DOHH2 (cell line): ENCODE measurements at regions not wholly inside any gene's neighbourhood (a gene's known extent, or its start where the extent isn't known, plus 50 kb on each side); places are given as distances from the start of the nearest gene placed in this dataset.

ENCODE experiments used
- H3F3A ChIP-seq: fragments of 200-600 bp; sonication (generic), shearing (Covaris generic); 2 replicates; pipeline ENCODE4 v1.6.0; 2016; ENCODE audit warnings: antibody characterized with exemption, mild to moderate bottlenecking; ENCODE audit not compliant: control insufficient read depth, insufficient read depth
- H3K27ac ChIP-seq: fragments of 200-600 bp; sonication (generic); 2 replicates; pipeline ENCODE4 v1.5.1; 2014; ENCODE audit warnings: low read depth, mild to moderate bottlenecking, low read length, moderate library complexity
- H3K27me3 ChIP-seq: fragments of 200-600 bp; sonication (generic); 2 replicates; pipeline ENCODE4 v1.6.1; 2014; ENCODE audit warnings: mild to moderate bottlenecking, low read length, mixed read lengths; ENCODE audit not compliant: control insufficient read depth
- H3K36me3 ChIP-seq: fragments of 200-600 bp; sonication (generic); 2 replicates; pipeline ENCODE4 v1.6.1; 2014; ENCODE audit warnings: mild to moderate bottlenecking, low read length, moderate library complexity, mixed read lengths; ENCODE audit not compliant: control insufficient read depth
- H3K4me1 ChIP-seq: fragments of 200-600 bp; sonication (generic); 2 replicates; pipeline ENCODE4 v1.6.1; 2014; ENCODE audit warnings: mild to moderate bottlenecking, low read length, mixed read lengths; ENCODE audit not compliant: control insufficient read depth
- H3K4me2 ChIP-seq: fragments of 200-600 bp; sonication (generic); 2 replicates; pipeline ENCODE4 v1.6.0; 2014; ENCODE audit warnings: mild to moderate bottlenecking, low read length, moderate library complexity
- H3K4me3 ChIP-seq: fragments of 200-600 bp; sonication (generic); 2 replicates; pipeline ENCODE4 v1.5.1; 2014; ENCODE audit warnings: mild to moderate bottlenecking, low read length, mixed read lengths
- H3K79me2 ChIP-seq: fragments of 200-600 bp; sonication (generic); 2 replicates; pipeline ENCODE4 v1.6.1; 2014; ENCODE audit warnings: mild to moderate bottlenecking, low read length, mixed read lengths; ENCODE audit not compliant: control insufficient read depth
- H3K9me2 ChIP-seq: fragments of 200-600 bp; sonication (generic); replicated peaks from 2 replicates; pipeline ENCODE4 v1.6.1; 2014; ENCODE audit warnings: mild to moderate bottlenecking, low read length, mixed read lengths; ENCODE audit not compliant: control insufficient read depth
- H3K9me3 ChIP-seq: fragments of 200-600 bp; sonication (generic); 2 replicates; pipeline ENCODE4 v1.6.1; 2014; ENCODE audit warnings: antibody characterized with exemption, low read length, mixed read lengths; ENCODE audit not compliant: control insufficient read depth, insufficient read depth
- H4K20me1 ChIP-seq: fragments of 200-600 bp; sonication (generic); 2 replicates; pipeline ENCODE4 v1.6.0; 2014; ENCODE audit warnings: low read depth, mild to moderate bottlenecking, antibody characterized with exemption, low read length, moderate library complexity; ENCODE audit not compliant: control insufficient read depth, insufficient read depth
- EZH2phosphoT487 ChIP-seq: fragments of 200-600 bp; sonication (generic); IDR thresholded peaks from 2 replicates; pipeline ENCODE4 v1.6.1; 2017; ENCODE audit warnings: borderline replicate concordance, mild to moderate bottlenecking, antibody characterized with exemption, low read length, moderate library complexity, mixed read lengths
- TF ChIP-seq, protein P1 (sequence below): fragments of 200-600 bp; sonication (generic); IDR thresholded peaks from one replicate; pipeline ENCODE4 v1.5.1; 2014; ENCODE audit warnings: antibody characterized with exemption, mild to moderate bottlenecking, low read depth, low read length; ENCODE audit not compliant: poor library complexity, severe bottlenecking

GRCh38 chr7:37545619-37546534 lies 97.2 kb upstream of the ELMO1 start:
- Histone ChIP-seq H3K27ac (no peak overlapping the region), H4K20me1 (no peaks in the 10 kb centered on the region), H3K9me2 (no peaks in the 10 kb centered on the region)

GRCh38 chr7:37546677-37547076 lies 98.0 kb upstream of the ELMO1 start:
- H3K9me2 ChIP-seq = no peaks in the 10 kb centered on the region
- H3K27me3 ChIP-seq = no peaks in the 10 kb centered on the region
- no peaks in the 10 kb centered on the region for H4K20me1 ChIP-seq
- TF ChIP-seq EZH2phosphoT487 = no peak
- TF ChIP-seq, protein P1, sequence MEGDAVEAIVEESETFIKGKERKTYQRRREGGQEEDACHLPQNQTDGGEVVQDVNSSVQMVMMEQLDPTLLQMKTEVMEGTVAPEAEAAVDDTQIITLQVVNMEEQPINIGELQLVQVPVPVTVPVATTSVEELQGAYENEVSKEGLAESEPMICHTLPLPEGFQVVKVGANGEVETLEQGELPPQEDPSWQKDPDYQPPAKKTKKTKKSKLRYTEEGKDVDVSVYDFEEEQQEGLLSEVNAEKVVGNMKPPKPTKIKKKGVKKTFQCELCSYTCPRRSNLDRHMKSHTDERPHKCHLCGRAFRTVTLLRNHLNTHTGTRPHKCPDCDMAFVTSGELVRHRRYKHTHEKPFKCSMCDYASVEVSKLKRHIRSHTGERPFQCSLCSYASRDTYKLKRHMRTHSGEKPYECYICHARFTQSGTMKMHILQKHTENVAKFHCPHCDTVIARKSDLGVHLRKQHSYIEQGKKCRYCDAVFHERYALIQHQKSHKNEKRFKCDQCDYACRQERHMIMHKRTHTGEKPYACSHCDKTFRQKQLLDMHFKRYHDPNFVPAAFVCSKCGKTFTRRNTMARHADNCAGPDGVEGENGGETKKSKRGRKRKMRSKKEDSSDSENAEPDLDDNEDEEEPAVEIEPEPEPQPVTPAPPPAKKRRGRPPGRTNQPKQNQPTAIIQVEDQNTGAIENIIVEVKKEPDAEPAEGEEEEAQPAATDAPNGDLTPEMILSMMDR = no peak
- H3K27ac ChIP-seq = no peak overlapping the region
- no peaks in the 10 kb centered on the region for H3F3A ChIP-seq
- no peak overlapping the region for H3K4me3 ChIP-seq
- H3K9me3 ChIP-seq = no peaks in the 10 kb centered on the region
- H3K4me2 ChIP-seq = no peak overlapping the region
- no peaks in the 10 kb centered on the region for H3K36me3 ChIP-seq
- no peaks in the 10 kb centered on the region for H3K4me1 ChIP-seq
- no peaks in the 10 kb centered on the region for H3K79me2 ChIP-seq

More at GRCh38 chr7:37545619-37546534, 97.2 kb upstream of the ELMO1 start:
- Histone ChIP-seq H3K79me2 (no peaks in the 10 kb centered on the region), H3K36me3 (no peaks in the 10 kb centered on the region), H3K27me3 (no peaks in the 10 kb centered on the region), H3F3A (no peaks in the 10 kb centered on the region), H3K9me3 (no peaks in the 10 kb centered on the region), H3K4me1 (no peaks in the 10 kb centered on the region), H3K4me3 (no peak overlapping the region), H3K4me2 (no peak overlapping the region)
- TF ChIP-seq, protein P1 = no peak
- TF ChIP-seq EZH2phosphoT487 = no peak

- Histone ChIP-seq H3K4me3 (no peak overlapping the region), H3K4me2 (no peak overlapping the region), H3K9me2 (no peaks in the 10 kb centered on the region; the same call in 1 of the 2 replicates), H3K36me3 (no peaks in the 10 kb centered on the region), H3F3A (no peaks in the 10 kb centered on the region), H3K27ac (no peak overlapping the region), H3K79me2 (no peaks in the 10 kb centered on the region), H3K27me3 (no peaks in the 10 kb centered on the region), H3K9me3 (no peaks in the 10 kb centered on the region), H4K20me1 (no peaks in the 10 kb centered on the region), H3K4me1 (no peaks in the 10 kb centered on the region)
- TF ChIP-seq, protein P1 = no peak
- TF ChIP-seq EZH2phosphoT487 = no peak
Observed at GRCh38 chr7:37549076-37549931, 100.6 kb upstream of the ELMO1 start.
